ENCODE measurements at regions not wholly inside any gene's neighbourhood (a gene's known extent, or its start where the extent isn't known, plus 50 kb on each side); places are given as distances from the start of the nearest gene placed in this dataset.

DNA sequence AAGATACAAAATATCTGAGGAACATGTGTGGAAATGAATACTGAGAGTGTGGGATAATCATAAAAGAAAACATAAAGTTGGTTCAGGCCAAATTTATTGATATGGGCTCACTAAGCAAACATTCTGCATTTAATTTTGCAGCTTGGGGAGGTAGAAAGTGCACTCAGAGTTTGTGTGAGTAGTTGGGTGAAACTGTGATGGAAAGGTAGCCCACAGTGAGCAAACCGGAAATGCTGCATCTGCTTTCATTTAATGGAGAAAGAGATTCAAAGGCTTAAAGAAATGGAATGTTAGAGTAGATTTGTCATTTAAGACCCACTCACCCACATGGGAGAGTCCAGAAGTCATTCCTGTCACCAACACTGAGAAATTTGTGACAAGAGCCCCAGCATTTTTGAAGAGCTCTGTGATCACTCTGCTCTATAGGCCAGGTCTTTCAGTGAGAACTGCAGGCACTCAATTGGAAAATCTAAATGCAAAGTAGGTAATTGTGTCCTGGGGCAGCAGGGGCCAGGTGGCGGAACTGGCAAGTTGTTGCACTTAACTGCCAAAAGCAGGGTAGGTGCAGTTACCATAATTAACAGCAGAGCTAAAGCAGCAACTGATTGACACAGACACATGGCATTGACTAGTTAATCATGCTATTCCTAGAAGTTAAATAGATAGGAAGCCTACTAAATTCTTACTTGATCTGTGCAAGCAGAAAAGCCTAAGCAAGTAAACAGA lies 1228.3 kb upstream of the PCDH20 start:
- no peak for DNase-seq

DNA sequence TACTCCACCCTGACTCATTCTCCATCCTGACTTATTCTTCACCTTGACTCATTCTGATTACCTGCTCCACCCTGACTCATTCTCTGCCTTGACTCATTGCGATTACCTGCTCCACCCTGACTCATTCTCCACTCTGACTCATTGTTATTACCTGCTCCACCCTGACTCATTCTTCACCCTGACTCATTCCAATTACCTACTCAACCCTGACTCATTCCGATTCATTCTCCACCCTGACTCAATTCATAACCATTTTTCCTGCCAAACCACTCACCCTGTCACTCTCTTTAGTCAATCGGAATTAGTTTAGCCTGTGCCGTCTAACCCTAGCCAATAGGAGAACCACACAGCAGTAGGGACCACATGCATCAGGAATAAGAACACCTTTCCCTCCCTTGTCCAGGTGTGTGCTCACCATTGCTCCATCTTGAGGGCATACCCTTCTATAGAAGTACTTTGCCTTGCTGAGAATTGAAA lies 1227.4 kb upstream of the PCDH20 start:
- DNase-seq = no peak

DNA sequence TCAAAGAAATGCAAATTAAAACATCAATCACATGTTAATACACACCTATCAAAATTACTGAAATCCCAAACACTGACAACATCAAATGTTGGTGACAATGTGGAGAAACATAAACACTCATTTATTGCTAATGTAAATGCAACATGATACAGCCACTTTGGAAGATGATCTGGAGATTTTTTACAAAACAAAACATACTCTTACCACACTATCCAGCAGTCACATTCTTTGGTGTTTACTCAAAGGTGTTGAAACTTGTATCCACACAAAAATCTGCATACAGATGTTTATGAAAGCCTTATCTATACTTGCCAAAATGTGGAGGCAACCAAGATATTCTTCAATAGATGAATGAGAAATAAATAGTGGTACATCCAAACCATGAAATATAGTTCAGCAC lies 1219.5 kb upstream of the PCDH20 start:
- no peak for DNase-seq

DNA sequence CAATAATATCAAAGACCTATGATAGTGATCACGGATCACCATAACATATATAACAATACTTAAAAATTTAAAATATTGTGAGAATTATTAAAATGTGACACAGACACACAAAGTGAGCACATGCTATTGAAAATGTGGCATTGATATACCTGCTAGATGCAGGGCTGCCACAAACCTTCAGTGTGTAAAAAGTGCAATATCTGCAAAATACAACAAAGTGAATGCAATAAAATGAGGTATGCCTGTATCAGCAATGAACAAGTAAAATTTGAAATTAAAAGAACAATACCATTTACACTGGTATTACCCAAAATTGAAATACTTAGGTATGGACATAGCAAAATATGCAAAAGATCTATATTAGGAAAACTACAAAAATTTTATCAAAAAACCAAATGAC lies 1217.8 kb upstream of the PCDH20 start:
- no peak for DNase-seq

GRCh38 chr13:62631619-62632018 lies 1216.0 kb upstream of the PCDH20 start:
- DNase-seq = no peak

DNA sequence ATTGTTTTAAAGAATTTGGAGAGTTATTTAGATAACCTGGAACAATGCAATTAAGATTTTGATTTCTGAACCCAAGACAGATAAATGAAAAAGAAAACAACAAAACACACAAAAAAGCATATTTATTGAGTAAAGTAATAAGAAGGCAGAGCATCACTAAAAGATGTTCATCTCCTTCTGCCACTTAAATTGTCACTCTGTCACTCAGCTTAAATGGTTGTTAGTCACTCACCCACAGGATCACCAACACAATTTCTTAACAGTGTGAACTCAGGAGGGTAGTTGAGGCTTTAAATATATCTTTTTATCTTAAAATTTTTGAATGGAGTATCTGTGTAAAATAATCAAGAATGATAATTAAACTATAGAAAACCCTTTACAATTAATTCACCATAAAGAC lies 1215.5 kb upstream of the PCDH20 start:
- no peak for DNase-seq

DNA sequence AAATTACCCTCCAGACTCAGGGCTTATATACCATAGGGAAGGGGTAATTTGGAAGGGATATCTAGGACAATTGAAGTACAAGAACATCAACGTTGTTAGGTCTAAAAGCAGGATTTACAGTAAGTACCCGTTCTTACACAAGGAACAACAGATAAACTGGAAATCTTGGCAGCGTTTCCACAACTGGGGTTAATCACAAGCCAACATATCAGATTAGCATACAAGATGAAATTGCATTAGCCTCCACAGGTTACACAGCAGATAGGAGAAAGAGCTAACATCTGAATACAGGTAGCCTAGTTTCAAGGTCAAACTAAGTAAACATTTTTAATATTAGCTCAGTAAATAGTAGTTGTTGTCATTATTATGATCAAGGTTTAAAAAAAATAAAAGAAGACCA lies 1214.0 kb upstream of the PCDH20 start:
- no peak for DNase-seq

- DNase-seq = no peak
Measured at GRCh38 chr13:62627226-62627625, 1211.6 kb upstream of the PCDH20 start.

DNA sequence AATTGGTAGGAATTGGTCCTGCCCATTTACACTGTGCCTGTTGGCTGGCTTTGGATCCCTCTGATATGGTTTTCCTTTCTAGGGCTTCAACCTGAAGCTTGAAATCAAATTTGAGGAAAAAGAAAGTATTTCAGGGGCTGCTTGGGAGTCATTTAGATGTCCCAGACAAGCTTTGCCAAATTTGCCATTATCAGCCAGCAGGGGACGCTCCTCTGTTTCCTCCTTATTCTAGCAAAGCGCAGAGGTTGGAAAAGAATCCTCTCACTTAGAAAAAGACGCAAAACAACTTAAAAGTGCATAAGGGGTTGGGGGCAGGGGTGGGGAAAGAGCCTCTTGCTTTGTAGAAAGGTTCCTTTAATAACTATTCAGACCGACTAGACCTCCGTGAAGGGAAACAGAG lies 1211.1 kb upstream of the PCDH20 start:
- DNase-seq = no peak

- DNase-seq = no peak
Measured at GRCh38 chr13:62625214-62625881, 1209.7 kb upstream of the PCDH20 start.

- DNase-seq = no peak
Measured at GRCh38 chr13:62613819-62614218, 1198.2 kb upstream of the PCDH20 start.

GRCh38 chr13:62611343-62611742 lies 1195.7 kb upstream of the PCDH20 start:
- DNase-seq = no peak

DNA sequence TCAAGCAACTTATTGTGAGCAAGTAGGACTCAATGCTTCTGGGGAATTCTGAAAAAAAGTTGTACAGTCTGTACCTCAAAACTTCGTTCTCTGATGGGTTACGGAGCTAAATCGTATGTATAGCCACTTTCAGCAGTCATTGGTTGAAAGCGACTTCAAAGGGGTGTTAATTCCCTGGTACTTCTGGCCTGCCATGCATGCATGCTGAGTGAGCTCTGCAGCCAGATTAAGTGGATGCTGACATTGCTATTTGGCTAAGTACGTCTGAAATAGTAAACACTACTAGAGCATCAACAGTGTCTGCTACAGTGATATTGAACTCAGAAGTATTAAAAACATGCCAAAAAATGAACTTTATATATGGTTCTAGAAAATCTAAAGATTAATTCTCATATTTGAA lies 1183.1 kb upstream of the PCDH20 start:
- no peak for DNase-seq

DNA sequence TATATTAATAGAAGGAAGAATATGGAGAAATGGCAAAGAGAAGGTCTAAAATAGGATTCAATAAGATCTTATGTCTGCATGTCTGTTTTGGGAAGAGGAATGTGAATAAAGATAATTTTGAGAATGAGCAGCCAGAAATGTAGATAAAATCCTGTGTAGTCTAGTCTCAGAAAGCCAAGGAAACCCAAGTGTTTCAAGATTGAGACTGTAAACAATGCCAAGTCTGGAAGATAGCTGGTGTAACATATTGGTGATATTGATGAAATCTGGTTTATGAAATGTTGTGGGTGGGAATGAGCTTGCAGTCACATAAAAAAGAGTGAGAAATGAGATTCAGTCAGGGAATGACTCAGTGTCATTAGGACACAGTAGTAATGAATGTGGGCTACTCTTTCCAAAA lies 1180.3 kb upstream of the PCDH20 start:
- DNase-seq = no peak

- DNase-seq = no peak
Measured at GRCh38 chr13:62593804-62594203, 1178.2 kb upstream of the PCDH20 start.

- DNase-seq = no peak
Measured at GRCh38 chr13:62583466-62583865, 1167.8 kb upstream of the PCDH20 start.

- no peak for DNase-seq
Measured at GRCh38 chr13:62578402-62578801, 1162.8 kb upstream of the PCDH20 start.

DNA sequence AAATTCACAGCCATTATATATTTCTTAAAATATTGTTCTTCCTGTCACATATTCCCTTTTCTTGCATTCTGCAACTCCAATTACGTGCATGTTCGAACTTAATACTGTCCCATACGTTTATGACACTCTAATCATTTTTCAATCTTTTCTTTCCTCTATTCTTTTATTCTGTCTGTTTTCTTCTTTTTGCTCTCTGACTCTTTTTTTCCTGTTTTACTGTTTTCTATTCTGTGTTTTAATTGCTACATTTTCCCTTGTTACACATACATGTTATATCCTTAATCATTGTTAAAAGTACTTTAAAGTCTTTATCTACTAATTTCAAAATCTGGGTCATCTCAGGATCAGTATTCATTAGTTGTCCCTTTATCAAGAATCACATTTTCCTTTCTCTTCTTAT lies 1149.1 kb upstream of the PCDH20 start:
- no peak for DNase-seq

DNA sequence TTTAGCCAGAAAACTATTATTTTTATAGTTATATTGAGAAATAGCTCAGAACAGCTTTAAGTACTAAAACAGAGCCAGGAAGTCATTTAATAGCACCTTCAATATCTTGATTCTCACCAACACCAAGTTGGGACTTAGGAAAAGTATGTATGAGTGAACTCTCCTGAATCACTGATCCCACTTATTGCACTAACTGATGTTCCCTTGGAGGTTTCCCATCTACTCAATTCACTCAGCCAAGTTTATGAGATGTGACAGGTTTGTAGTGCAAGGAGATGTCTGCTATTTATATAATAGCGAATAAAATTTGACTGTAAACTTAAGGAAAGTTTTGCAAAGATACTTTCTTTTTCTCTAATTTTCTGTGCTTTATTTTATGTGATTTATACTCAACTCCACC lies 1147.6 kb upstream of the PCDH20 start:
- DNase-seq = no peak

DNA sequence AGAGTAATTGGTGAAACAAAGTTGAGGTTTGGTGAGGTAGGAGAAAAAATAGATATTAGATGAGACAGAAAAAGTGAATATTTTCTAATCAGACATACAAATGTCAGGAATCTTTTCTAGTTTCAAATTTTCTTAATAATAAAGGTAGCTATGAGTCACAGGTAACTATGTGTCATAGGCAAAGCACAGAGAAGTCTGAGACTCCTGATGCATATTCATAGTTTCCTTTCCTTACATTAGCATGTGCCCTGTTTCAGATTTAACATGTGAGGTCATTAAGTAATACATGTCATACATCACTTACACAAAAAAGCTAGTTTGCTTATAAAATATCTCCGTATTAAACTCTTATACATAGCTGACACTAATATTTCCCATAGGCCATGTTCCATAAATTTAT lies 1141.3 kb upstream of the PCDH20 start:
- DNase-seq = no peak

- no peak for DNase-seq
Measured at GRCh38 chr13:62551588-62551987, 1135.9 kb upstream of the PCDH20 start.

GRCh38 chr13:62544928-62545327 lies 1129.3 kb upstream of the PCDH20 start:
- no peak for DNase-seq

- no peak for DNase-seq
Measured at GRCh38 chr13:62537593-62537992, 1121.9 kb upstream of the PCDH20 start.

GRCh38 chr13:62525652-62526051 lies 1110.0 kb upstream of the PCDH20 start:
- no peak for DNase-seq

DNA sequence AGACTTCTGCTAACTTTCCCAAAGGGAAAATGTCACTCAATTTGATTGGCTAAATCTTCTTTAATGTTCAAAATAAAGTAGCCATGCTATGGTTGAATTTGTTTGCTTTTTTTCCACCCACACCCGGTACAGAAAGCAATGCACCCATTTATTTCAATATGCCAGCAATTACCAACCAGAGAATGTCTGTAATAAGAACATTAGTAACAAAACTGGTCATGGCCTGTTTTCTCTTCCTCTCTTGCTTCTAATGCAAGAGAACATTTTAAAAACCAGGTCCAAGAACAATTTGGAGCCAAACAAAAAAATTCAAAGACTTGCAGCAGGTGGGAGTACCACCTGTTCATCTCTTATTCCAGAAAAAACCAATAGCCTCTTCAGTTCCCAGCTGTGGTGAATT lies 1108.8 kb upstream of the PCDH20 start:
- no peak for DNase-seq

Measured in NCI-H1694 treated with DMSO at 0.1 percent for 48 hours (cell line).